ENCODE measurements at regions not wholly inside any gene's neighbourhood (a gene's known extent, or its start where the extent isn't known, plus 50 kb on each side); places are given as distances from the start of the nearest gene placed in this dataset.

GRCh38 chr7:33852838-33853237 is 52.5 kb upstream of the BMPER start:
- DNase-seq (ENCODE audit: low read depth), result no peak

DNA sequence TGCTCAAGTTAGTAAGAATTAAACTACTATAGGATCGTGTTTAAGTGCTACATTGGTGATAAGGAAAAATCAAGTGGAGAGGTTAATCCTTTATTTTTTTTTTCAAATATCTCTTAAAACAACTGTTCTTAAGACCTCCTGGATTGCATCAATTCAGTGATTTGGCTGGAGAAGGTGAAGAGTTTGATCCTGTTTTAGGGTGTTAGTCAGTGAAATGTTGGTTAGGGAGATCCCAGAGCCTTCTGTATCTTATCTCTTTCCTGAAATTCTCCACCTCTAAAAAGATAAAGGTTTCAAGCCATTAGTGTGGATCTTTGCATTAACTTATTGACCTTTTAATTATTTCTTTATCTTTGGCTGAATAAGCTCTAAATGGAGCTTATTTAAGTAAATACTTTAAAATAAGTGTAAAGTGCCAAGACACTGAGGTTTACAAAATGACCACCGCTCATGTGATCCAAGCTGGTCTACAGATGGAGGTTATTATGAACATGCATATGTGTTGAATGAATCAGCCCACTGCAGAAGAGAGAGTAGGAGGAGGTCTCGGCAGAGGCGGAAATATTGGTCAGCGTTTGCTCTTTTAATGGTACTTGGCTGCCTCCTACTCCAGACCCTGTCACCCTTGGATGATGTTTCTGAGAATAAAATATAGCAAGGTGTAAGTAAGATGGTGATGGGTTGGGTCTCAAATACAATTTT is 51.8 kb upstream of the BMPER start:
- no peak for DNase-seq (ENCODE audit: low read depth)

GRCh38 chr7:33854178-33854577 is 51.2 kb upstream of the BMPER start:
- no peak for DNase-seq (ENCODE audit: low read depth)

DNA sequence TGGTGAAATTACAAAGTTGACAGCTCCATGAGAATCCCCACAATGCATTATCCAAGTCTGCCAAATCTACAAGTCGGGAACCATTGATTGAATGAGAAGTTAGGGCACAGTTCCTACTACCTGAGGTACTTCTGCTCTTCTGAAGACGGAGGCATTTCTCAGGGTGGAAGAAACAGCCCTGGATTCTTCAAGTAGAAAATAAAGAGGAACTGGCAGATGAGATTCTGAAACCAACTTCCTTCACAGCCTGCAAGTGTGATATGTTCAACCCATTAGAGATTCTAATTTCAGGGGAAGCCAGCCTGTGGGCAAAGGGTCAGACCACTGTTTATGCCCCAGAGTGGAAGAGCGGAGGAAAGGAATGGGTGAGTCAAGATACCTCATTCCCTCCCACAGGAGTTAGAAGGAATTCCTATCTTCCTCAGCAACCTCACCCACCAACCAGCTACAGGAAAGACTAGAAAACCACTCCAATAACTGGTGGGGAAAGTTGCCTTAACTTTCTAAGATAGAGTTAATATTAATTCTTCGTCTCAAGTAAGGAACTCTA is 50.5 kb upstream of the BMPER start:
- DNase-seq (ENCODE audit: low read depth), result no peak
